NT2/D1 (cell line): ENCODE measurements at regions not wholly inside any gene's neighbourhood (a gene's known extent, or its start where the extent isn't known, plus 50 kb on each side); places are given as distances from the start of the nearest gene placed in this dataset.

ENCODE experiments used
- SUZ12 ChIP-seq: IDR thresholded peaks from 2 replicates; pipeline ENCODE4 v1.6.1; 2011; ENCODE audit not compliant: insufficient read length, insufficient read depth; ENCODE audit errors: extremely low read depth
- YY1 ChIP-seq: IDR thresholded peaks from 2 replicates; pipeline ENCODE4 v1.6.1; 2011; ENCODE audit not compliant: insufficient read length, insufficient read depth
- ZNF274 ChIP-seq: IDR thresholded peaks from 2 replicates; pipeline ENCODE4 v1.6.1; 2011; ENCODE audit warnings: mild to moderate bottlenecking, low read depth, low read length

DNA sequence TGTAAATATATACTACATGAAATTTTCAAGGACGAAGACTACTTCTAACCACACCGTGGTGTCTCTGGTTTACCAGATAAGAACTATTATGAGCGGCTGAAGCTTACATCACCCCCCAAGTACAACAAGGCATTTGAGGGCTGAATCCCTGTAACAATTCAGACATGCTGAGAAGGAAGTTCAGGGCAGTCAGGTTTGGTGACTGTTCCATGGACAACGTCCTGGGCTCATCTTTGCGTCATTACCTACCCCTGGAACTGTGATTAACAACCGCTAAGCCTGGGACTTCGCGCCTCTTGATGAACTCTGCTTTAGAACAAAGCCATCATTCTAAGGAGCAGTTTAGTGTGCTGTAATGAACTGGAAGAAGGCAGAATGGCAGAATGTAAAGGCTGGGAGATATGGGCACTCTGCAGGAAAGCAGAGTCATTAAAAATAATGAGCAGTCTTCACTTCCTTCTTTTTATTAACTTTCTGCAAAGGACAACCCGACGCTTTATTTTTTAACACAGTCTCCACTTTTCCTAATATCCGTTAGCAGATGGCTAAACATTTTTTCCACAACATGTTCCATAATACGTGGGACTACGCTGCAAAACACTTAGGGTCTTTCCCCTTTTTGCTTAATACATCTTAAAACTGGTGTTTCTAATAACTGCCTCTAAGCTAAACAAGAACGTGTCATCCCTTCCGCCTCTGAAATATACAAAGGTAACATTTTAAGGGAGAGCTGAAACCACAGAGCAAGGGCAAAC lies 263.2 kb downstream of the ADAMTS20 start:
- TF ChIP-seq SUZ12 (no peak), YY1 (no peak), ZNF274 (no peak)
